ENCODE measurements at regions not wholly inside any gene's neighbourhood (a gene's known extent, or its start where the extent isn't known, plus 50 kb on each side); places are given as distances from the start of the nearest gene placed in this dataset.

DNA sequence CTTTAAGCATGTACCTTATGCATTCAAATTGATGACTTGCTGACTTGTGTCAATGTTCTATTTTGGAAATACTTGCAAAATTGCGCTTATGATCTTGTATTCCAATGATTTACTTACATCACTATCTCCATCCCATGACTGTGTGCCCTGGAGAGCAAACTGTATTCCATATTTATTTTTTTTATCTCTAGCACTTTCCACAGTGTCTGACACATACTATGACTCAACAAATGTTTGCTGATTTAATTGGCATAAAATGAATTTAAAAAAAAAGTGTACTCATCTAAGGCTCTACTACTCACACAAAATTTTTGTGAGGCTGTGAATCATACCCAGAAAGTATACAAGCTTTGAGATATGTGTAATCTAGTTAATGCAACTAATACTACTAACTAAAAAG is 1066.8 kb upstream of the ADGRL3 start:
- peak; percentile 65 for DNase-seq (ENCODE audit: low read depth)

GRCh38 chr4:60134099-60134498 is 1066.0 kb upstream of the ADGRL3 start:
- DNase-seq (ENCODE audit: low read depth), result no peak

DNA sequence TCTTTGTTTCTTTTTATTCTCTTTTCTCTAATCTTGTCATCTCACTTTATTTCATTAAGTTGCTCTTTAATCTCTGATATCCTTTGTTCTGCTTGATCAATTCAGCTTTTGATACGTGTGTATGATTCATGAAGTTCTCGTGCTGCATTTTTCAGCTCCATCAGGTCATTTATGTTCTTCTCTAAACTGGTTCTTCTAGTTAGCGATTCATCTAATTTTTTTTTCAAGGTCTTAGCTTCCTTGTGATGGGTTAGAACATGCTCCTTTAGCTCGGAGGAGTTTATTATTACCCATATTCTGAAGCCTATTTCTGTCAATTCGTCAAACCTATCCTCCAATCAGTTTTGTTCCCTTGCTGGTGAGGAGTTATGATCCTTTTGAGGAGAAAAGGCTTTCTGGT is 1045.0 kb upstream of the ADGRL3 start:
- DNase-seq (ENCODE audit: low read depth), result no peak

GRCh38 chr4:60173103-60173502 is 1027.0 kb upstream of the ADGRL3 start:
- no peak for DNase-seq (ENCODE audit: low read depth)

DNA sequence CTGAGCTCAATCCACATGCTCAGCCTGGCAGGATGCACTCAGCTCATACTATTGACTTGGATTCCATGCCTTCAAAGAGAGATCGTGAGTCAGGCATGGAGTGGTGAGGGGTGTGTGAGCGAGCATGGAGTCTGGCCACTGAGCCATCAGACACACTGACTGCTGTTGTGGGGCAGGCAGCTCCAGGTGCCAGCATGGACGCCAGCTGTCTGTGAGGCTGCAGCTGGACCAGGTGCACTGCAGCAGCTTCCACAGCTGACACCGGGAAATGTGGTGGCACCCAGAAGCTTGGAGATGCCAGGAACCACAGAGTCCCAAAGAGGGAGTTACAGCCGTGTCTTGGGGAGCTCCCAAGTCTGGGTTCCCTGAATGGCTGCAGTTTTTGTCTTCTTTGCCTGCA is 1026.4 kb upstream of the ADGRL3 start:
- peak; percentile 24 for DNase-seq (ENCODE audit: low read depth)

DNA sequence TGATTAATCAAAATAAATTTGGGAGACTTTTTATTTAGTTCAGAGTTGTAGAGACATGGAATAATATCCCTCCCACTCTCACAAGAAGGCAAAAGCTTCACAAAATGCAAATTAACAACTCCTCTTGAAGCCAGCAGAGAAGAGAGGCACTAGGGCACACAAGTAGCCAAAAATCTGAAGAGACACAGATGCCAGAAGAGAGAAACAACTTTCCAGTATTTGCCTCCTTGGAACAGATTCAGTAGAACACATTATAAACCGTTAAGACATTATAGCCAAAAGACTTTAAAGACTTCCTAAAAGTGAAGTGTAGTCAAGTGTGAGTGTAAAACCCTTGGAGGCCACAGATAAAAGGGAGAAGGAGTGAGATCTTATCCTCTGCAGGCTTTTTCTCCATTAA is 1024.9 kb upstream of the ADGRL3 start:
- no peak for DNase-seq (ENCODE audit: low read depth)

DNA sequence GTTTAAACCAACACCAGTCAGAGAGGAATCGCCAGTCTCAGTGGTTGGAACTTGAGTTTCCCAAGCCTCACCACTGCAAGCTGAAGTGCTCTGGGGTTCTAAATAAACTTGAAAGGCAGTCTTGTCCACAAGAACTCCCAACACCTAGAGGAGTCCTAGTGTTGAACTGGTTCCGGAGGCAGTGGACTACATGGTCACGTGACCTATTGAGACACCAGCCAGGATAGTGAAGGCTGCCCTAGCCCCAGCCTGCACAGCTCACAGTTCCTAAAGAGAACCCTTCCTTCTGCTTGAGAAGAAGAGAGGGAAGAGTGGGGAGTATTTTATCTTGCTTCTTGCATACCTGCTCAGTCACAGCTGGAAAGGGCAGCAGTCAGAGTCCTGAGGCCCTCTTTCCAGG is 1012.7 kb upstream of the ADGRL3 start:
- DNase-seq (ENCODE audit: low read depth), result no peak

- no peak for DNase-seq (ENCODE audit: low read depth)
Measured at GRCh38 chr4:60189286-60189685, 1010.8 kb upstream of the ADGRL3 start.

GRCh38 chr4:60194214-60194613 is 1005.9 kb upstream of the ADGRL3 start:
- no peak for DNase-seq (ENCODE audit: low read depth)

GRCh38 chr4:60195256-60195655 is 1004.9 kb upstream of the ADGRL3 start:
- no peak for DNase-seq (ENCODE audit: low read depth)

DNA sequence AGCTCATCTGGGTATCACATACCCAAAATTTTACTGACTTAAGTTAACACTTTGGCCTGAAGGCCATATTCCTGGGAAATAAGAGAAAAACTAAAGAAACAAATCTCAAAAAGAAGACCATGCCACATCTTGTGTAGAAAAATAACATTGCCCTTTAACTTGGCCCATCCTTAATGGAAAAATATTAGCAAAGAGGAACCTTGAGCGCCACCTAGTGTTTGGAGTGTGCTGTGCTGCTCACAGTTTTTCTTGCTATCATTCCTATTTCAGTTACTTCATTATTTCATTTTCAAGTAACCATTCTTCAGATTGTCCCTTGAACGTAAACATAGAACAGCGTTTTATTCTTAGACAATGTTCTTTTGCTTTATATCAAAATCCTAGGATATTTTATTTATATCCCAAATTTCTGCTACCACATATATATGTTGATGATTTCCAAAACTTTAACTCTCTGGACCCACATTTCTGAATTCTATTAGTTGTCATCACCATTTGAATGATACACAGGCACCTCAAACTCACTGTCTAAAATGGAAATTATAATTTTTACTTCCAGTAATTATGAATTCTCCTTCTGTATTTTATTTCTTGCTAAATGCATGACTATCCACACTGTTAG is 999.0 kb upstream of the ADGRL3 start:
- DNase-seq (ENCODE audit: low read depth), result peak; percentile 61

DNA sequence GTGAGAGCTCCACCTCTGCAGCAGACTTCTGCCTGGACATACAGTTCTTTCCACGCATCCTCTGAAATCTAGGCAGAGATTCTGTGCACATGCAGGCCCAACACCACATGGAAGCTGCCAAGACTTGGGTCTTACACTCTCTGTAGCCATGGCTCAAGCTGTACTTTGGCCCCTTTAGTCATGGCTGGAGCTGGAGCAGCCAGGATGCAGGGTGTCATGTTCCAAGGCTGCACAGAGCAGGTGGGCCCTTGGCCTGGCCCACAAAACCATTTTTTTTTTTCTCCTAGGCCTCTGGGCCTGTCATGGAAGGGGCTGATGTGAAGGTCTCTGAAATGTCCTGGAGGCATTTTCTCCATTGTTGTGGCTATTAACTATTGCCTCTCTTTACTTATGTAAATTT is 990.5 kb upstream of the ADGRL3 start:
- no peak for DNase-seq (ENCODE audit: low read depth)

- DNase-seq (ENCODE audit: low read depth), result no peak
Measured at GRCh38 chr4:60215906-60216305, 984.2 kb upstream of the ADGRL3 start.

DNA sequence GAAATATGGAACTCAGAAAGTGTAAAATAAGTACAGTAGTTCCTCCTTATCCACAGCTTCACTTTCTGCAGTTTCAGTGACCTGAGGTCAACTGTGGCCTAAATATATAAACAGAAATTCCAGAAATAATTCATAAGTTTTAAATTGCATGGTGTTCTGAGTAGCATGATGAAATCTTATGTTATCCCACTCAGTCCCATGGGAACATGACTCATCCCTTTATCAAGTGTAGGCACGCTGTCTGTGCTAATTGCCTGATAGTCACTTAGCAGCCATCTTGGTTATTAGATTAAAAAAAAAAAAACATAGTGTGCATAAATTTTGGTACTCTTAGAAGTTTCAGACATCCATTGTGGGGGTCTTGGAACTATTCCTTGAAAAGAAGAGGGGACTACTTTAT is 983.4 kb upstream of the ADGRL3 start:
- DNase-seq (ENCODE audit: low read depth), result peak; percentile 1

DNA sequence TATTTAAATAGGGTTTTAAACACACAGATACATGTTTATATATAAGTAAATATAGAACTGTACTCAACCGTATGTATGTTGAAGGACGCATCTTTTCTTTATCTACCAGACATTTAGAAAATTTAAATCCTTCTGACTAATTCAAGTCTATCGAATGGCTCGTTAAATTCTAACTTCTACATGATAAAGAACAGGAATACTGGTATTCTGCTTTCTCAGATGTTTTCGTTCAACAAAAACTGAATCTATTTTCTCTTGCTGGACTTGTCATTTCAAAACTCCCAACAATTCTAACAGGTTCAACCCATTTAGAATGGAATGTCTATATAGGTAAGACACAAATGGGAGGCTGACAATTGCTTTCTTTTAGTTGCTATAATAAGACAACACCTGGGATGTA is 978.3 kb upstream of the ADGRL3 start:
- DNase-seq (ENCODE audit: low read depth), result no peak

- no peak for DNase-seq (ENCODE audit: low read depth)
Measured at GRCh38 chr4:60223208-60223923, 976.8 kb upstream of the ADGRL3 start.

- DNase-seq (ENCODE audit: low read depth), result no peak
Measured at GRCh38 chr4:60241866-60242265, 958.3 kb upstream of the ADGRL3 start.

DNA sequence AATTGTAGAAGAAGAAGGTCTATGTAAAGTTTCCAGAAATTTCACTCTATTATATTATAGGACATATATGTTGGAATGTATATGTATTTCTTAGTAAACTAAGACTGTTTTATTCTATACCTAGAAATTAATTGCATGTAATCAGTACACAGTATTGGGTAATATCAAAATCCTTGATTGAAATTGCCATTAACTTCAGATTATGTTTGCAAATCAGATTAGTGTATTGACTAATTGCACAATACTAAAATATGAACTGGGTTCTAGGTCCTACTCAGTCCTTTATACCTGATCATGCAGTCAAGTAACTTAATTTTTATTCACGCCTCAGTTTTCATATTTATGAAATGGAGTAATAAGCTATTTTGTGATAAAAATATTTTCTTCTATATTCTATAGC is 950.3 kb upstream of the ADGRL3 start:
- no peak for DNase-seq (ENCODE audit: low read depth)

- no peak for DNase-seq (ENCODE audit: low read depth)
Measured at GRCh38 chr4:60250657-60251056, 949.5 kb upstream of the ADGRL3 start.

DNA sequence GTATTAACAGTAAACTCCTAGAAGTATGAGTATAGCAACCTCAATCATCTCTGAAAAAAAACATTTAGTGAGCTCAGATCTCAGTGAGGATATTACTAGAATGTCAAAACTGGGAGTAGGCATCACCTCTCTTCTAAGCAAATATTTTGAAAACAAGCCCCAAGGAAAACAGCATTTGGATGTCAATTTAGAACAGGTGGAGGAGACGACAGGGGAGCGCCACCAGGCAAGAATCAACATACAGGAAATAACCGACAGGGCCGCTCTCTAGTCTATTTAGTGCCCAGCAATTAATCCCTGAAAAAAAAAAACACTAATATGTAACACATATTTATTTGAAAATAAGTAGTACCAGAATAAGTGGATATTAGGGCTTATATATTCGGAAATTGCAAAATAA is 940.3 kb upstream of the ADGRL3 start:
- DNase-seq (ENCODE audit: low read depth), result no peak

DNA sequence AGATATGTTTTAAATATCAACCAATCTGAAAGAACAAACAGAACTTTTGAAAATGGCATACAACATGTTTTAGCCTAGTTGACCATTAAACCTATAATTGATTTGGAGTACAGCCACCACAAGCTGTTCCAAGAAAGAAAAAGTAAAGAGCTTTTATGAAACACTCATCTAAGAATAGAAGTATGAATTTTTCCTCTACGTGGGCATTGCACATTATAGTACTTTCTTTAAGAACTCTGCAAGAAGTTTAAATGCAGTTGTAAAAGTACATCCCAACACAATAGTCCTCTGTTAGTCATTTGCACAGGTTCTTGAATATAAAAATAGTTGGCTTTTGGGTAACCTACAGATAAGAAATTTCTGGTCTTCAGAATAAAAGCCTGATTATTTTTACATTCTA is 933.6 kb upstream of the ADGRL3 start:
- DNase-seq (ENCODE audit: low read depth), result no peak

DNA sequence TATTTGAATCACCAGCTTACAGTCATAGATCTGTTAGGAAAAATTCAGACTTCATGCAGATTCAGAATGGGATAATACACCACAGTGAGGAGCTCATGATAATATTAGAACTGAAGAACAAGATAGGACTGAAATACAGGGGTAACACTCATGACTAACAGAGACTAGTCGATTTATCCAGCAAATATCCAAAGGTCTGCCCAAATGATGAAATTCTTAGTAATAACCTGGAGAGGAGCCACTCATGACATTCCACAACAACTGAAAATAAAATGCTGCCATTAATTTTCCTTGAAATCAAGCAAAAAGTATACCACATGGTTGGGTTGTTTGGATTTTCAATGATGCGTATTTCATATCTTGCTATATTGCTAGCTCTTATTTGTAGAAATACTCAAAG is 903.7 kb upstream of the ADGRL3 start:
- DNase-seq (ENCODE audit: low read depth), result no peak

- DNase-seq (ENCODE audit: low read depth), result no peak
Measured at GRCh38 chr4:60313611-60314178, 886.4 kb upstream of the ADGRL3 start.
